ENCODE measurements at regions not wholly inside any gene's neighbourhood (a gene's known extent, or its start where the extent isn't known, plus 50 kb on each side); places are given as distances from the start of the nearest gene placed in this dataset.
"Not testable (repeated sequence)": the region's sequence is repeated elsewhere in the genome, so short reads cannot be mapped to it uniquely, and the experiment has no call there.

DNA sequence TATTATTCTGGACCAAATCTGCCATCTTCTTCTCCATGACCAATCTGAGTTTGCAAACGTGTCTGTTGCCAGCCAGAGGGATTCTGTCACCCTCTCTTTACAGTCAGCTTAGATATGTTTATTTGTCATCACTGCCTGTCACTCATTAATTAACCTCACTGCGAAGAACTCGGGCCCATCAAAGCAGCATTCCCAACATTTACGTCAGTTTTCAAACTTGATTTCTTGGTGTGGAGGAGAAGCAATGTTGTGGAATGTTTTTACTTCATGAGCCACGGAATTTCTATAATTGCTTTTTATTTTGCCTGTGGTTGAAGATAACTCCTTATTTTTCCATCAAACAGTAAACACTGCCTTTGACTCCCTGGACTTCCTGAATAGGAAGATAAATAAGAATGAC, 91.8 kb upstream of the CNKSR3 start:
- no peak for ATAC-seq

DNA sequence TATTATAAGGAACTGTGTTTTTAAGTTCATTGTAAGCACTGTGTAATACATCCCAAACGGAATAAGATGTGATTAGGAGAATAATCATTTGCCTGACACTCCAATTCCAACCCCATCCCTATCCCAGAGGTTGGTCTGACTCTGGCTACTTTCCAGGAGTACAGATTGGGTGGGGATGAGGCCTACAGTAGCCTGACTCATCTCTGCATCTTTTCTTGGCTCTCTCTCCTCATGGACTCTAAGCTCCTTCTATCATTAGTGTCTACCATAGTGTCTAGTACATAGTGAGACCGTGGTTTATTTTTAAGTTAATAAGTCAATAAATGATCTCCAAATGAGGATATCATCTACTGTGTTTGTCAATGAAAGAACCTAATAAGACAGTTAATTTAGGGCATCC, 92.2 kb upstream of the CNKSR3 start:
- ATAC-seq = no peak

GRCh38 chr6:154604119-154604518, 93.6 kb upstream of the CNKSR3 start:
- ATAC-seq = no peak

DNA sequence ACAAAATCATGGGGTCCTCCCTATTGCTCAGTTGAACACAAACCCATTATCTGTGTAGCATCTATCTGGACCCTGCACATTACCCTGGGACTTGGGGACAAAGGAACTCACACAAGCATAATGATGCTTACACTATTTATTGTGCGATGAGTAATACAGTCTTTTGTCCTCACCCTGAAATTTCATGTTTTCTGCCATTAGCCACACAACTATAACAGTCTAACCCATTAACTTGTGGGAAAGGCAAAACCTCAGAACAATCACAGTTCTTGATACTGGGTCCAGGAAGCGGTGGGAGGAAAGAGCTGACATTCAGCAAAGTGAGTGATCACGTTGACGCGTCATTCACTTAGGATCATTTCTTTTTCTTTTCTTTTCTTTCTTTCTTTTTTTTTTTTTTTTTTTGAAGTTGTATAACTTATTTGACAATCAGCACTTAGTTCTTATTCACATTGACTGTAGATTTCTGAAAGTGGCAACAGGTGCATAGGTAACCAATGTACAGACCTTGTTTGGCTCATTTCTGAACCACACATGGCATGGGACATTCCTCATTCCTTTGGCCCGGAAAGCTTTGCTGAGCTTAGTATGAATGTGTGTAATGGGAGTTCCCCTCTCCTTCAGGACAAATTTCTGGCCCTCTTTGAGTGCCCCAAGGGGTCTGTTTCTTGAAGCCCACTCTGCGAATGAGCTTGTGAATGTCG, 94.8 kb upstream of the CNKSR3 start:
- ATAC-seq = peak; percentile 37

- no peak for ATAC-seq
Observed at GRCh38 chr6:154605882-154606370, 95.4 kb upstream of the CNKSR3 start.

DNA sequence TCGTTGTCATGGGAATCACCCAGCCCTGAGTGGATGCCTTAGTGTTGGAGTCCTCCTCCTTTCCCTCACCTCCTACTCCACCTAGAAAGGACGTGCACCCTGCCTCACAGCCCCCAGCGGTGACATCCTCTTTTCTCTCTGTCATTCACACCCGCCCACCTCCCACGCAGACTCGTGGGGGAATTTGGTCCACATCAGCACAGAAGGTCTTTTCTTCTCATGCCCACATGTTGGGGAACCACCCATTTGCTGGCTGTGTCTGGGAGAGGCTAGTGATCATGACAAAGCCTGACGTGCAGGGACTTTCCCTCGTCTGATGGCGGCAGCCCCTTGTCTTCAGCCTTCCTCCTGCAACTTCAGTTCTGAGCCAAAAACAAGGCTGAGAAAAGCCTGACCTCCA, 96.0 kb upstream of the CNKSR3 start:
- ATAC-seq = peak; percentile 64

- no peak for ATAC-seq
Observed at GRCh38 chr6:154606860-154607259, 96.4 kb upstream of the CNKSR3 start.

GRCh38 chr6:154611241-154611640, 100.8 kb upstream of the CNKSR3 start:
- ATAC-seq = no peak

DNA sequence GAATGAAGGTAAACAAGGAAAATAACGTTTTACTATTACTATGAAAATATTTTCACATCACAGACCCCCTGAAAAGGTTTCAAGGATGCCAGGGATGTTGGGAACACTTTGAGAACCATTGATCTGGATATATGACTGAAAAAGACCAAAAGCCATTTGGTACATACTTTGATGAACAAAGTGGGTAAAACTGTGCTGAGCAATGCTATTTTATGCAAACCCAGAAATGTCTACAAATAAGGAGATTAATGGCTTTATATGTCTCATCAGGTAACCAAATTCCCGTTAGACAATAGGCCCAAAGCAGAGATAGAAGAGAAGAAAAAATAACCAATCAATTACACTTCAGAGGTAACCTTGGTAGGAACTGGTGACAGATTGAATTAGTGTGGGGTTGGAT, 101.4 kb upstream of the CNKSR3 start:
- no peak for ATAC-seq

DNA sequence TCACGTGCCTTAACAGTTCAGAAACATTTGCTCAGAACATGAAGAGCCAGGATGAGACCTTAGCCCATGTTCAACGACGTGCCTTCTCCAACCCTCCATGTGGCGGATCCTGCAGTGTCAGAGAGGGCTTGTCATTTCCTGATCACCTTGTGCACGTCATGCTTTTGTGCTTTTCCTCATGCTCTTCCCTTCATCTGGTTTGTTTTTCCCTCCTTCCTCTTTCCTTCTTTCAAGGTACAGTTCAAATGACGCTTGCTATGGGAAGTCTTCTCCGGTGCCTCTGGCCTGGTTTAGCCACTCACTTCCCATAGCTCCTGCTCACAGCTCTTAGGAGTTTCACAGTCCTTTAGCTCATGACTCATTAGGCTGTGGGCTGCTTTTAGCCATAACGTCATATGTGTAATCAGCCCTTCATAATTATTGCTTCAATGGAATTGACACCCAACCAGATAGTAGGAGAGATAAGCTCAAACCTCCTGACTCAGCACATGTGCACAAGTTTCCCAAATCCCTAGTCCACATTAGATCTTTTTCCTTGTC, 102.7 kb upstream of the CNKSR3 start:
- ATAC-seq = peak; percentile 79

- no peak for ATAC-seq
Observed at GRCh38 chr6:154614101-154614500, 103.6 kb upstream of the CNKSR3 start.

GRCh38 chr6:154614641-154615040, 104.2 kb upstream of the CNKSR3 start:
- no peak for ATAC-seq

GRCh38 chr6:154615483-154616025, 105.1 kb upstream of the CNKSR3 start:
- ATAC-seq = peak; percentile 42

- no peak for ATAC-seq
Observed at GRCh38 chr6:154617175-154617574, 106.7 kb upstream of the CNKSR3 start.

DNA sequence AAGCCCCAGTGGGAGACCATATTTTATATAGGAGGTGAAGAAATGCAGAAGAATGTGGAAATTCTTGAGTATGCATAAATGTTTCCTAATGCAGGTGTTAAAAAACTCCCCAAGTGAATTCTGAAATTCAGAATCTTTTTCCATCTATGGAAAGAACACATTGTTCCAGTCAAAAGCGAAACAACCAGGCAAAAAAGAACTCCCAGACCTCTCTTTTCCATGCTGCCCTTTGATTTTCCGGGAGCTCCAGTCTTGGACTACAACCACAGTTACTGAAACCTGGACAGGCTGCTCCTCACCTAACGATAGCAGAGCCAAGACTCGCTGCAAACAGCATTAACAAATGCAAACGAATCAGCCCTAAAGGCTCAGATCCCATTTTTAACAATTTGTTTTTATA, 108.7 kb upstream of the CNKSR3 start:
- ATAC-seq = no peak

GRCh38 chr6:154621686-154622085, 111.2 kb upstream of the CNKSR3 start:
- no peak for ATAC-seq

GRCh38 chr6:154622618-154623336, 110.4 kb upstream of the SCAF8 start:
- peak; percentile 94 for ATAC-seq

DNA sequence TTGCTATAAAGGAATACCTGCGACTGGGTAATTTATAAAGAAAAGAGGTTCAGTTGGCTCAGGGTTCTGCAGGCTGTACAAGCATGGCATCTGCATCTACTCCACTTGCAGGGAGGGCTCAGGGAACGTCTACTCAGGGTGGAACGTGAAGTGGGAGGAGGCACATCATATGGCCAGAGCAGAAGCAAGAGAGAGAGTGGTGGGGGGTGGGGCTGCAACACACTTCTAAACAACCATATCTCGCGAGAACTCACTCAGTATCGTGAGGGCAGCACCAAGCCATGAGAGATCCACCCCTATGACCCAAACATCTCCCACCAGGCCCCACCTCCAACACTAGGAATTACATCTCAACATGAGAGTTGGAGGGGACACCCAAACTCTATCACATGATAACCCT, 109.8 kb upstream of the SCAF8 start:
- no peak for ATAC-seq

GRCh38 chr6:154624038-154624599, 109.1 kb upstream of the SCAF8 start:
- ATAC-seq = peak; percentile 70

DNA sequence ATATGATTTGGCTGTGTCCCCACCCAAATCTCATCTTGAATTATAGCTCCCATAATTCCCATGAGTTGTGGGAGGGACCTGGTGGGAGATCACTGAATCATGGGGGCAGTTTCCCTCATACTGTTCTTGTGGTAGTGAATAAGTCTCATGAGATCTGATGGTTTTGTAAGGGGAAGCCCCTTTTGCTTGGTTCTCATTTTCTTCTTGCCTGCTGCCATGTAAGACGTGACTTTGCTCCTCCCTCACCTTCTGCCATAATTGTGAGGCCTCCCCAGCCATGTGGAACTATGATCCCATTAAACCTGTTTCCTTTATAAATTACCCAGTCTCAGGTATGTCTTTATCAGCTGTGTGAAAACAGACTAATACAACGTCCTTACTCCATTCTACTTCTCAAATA, 108.5 kb upstream of the SCAF8 start:
- ATAC-seq = not testable (repeated sequence)

DNA sequence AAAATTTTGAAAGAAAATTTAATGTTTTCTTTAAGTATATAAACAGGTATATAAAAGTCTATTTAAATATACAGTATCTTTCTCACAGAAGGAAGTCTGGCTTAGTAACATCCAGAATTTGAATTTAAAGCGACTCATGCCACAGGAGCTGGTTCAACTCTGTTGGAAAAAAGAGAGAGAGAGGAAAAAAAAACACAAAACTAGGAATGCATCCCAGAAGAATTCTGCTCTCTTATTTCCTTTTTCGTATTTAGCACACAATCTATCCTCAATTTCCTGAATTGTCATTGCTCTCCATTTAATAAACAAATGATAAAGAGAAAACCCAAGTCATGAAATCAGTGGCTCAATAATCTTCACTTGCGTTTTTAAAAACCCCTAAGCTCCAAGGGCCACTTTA, 107.5 kb upstream of the SCAF8 start:
- ATAC-seq = no peak

GRCh38 chr6:154629127-154629526, 104.1 kb upstream of the SCAF8 start:
- no peak for ATAC-seq

- no peak for ATAC-seq
Observed at GRCh38 chr6:154632119-154632518, 101.1 kb upstream of the SCAF8 start.
